ENCODE measurements at regions not wholly inside any gene's neighbourhood (a gene's known extent, or its start where the extent isn't known, plus 50 kb on each side); places are given as distances from the start of the nearest gene placed in this dataset.

- TF ChIP-seq, protein P1, sequence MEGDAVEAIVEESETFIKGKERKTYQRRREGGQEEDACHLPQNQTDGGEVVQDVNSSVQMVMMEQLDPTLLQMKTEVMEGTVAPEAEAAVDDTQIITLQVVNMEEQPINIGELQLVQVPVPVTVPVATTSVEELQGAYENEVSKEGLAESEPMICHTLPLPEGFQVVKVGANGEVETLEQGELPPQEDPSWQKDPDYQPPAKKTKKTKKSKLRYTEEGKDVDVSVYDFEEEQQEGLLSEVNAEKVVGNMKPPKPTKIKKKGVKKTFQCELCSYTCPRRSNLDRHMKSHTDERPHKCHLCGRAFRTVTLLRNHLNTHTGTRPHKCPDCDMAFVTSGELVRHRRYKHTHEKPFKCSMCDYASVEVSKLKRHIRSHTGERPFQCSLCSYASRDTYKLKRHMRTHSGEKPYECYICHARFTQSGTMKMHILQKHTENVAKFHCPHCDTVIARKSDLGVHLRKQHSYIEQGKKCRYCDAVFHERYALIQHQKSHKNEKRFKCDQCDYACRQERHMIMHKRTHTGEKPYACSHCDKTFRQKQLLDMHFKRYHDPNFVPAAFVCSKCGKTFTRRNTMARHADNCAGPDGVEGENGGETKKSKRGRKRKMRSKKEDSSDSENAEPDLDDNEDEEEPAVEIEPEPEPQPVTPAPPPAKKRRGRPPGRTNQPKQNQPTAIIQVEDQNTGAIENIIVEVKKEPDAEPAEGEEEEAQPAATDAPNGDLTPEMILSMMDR (IDR thresholded peaks at IDR 0.05) = no peak
- TF ChIP-seq POLR2A (IDR thresholded peaks at IDR 0.05) (no peak), POLR2AphosphoS5 (IDR thresholded peaks at IDR 0.05) (no peak), EP300 (IDR thresholded peaks at IDR 0.05) (no peak)
Observed at GRCh38 chr3:194249323-194250097, 101.6 kb downstream of the CPN2 start.

Data from sigmoid colon (tissue), 4 donors.